ENCODE measurements at regions not wholly inside any gene's neighbourhood (a gene's known extent, or its start where the extent isn't known, plus 50 kb on each side); places are given as distances from the start of the nearest gene placed in this dataset.

DNA sequence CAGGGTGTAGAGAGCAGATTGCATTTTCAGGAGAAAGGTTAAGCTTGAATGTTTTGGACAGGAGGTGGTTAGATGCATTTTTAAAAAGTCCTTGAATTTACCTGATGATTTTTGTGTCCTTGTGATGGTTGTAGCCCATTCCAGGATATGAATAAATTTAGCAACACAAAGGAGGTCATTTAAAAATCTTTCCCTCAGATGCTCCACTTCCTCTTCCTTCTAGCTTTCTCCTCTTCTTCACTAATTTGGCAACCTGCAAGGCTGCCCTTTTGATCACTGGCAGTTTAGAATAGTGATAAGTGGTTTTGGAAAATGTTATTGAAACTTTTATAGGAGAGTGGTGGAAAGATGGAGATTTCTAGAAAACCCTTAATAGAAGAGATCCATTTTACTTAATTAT, 124.0 kb downstream of the LMO4 start:
- TF ChIP-seq POLR2A (IDR thresholded peaks at IDR 0.05) = no peak
- TF ChIP-seq, protein P1, sequence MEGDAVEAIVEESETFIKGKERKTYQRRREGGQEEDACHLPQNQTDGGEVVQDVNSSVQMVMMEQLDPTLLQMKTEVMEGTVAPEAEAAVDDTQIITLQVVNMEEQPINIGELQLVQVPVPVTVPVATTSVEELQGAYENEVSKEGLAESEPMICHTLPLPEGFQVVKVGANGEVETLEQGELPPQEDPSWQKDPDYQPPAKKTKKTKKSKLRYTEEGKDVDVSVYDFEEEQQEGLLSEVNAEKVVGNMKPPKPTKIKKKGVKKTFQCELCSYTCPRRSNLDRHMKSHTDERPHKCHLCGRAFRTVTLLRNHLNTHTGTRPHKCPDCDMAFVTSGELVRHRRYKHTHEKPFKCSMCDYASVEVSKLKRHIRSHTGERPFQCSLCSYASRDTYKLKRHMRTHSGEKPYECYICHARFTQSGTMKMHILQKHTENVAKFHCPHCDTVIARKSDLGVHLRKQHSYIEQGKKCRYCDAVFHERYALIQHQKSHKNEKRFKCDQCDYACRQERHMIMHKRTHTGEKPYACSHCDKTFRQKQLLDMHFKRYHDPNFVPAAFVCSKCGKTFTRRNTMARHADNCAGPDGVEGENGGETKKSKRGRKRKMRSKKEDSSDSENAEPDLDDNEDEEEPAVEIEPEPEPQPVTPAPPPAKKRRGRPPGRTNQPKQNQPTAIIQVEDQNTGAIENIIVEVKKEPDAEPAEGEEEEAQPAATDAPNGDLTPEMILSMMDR (IDR thresholded peaks at IDR 0.05) = no peak
